ENCODE measurements at regions not wholly inside any gene's neighbourhood (a gene's known extent, or its start where the extent isn't known, plus 50 kb on each side); places are given as distances from the start of the nearest gene placed in this dataset.

GRCh38 chr17:14498812-14499211 is 197.9 kb downstream of the HS3ST3B1 start:
- intact Hi-C loops (cut with micrococcal nuclease) = no loop called here
- CTCF ChIA-PET = no interaction called here
- Histone ChIP-seq H3K9me3 (ENCODE audit: control insufficient read depth in 1 of 2, insufficient read depth in 1 of 2, low read depth in 1 of 2, low read length in 2 of 2) (peaks cover 0 to 4% of the 10 kb centered on the region in 2 experiments; a peak in 1 of 4 replicates), H3K4me1 (ENCODE audit: control insufficient read depth in 1 of 2, insufficient read depth in 2 of 2, low read length in 2 of 2) (no peaks in the 10 kb centered on the region), H2AFZ (ENCODE audit: low read depth, low read length, poor library complexity, severe bottlenecking) (no peak overlapping the region), H3K79me2 (ENCODE audit: insufficient read depth, low read length) (no peaks in the 10 kb centered on the region), H3K4me3 (replicated peaks in 1 of 2; ENCODE audit: low read depth in 1 of 2, low read length in 2 of 2) (no peak overlapping the region), H3K27ac (ENCODE audit: low read depth, low read length) (no peak overlapping the region), H4K20me1 (ENCODE audit: insufficient read depth) (no peaks in the 10 kb centered on the region), H3K4me2 (ENCODE audit: low read length) (no peak overlapping the region), H3K9me2 (ENCODE audit: insufficient read depth) (no peaks in the 10 kb centered on the region), H3K36me3 (ENCODE audit: control insufficient read depth in 1 of 2, insufficient read depth in 2 of 2, low read length in 2 of 2) (no peaks in the 10 kb centered on the region), H3K9ac (ENCODE audit: low read length) (no peak overlapping the region), H3K27me3 (ENCODE audit: insufficient read depth, low read length) (no peaks in the 10 kb centered on the region)
- DNase-seq (ENCODE audit: low read depth, low spot score) (no peak), ATAC-seq (no peak)
- BruUV-seq (replicated peaks) = no TSS peak
- RAD21 ChIA-PET (ENCODE audit: low non-redundant PET in 1 of 2, low total read pairs in 2 of 2, uncharacterized antibody in 2 of 2, unreplicated experiment in 2 of 2) = no interaction called here
- POLR2A ChIA-PET = no interaction called here
- TF ChIP-seq TCF7L2 (IDR thresholded peaks at IDR 0.05; ENCODE audit: borderline replicate concordance, extremely low read depth, insufficient read depth, insufficient read length) (no peak), ZFX (IDR thresholded peaks at IDR 0.05) (no peak), YY1 (IDR thresholded peaks at IDR 0.05; ENCODE audit: extremely low read depth, insufficient replicate concordance, low read depth, low read length) (no peak), CEBPB (IDR thresholded peaks at IDR 0.05; ENCODE audit: low read depth) (no peak), SIN3A (IDR thresholded peaks at IDR 0.05; ENCODE audit: low read depth) (no peak), CBX3 (IDR thresholded peaks at IDR 0.05; ENCODE audit: low read depth) (no peak), CTCF (IDR thresholded peaks at IDR 0.05 in 2 of 3, conservative IDR thresholded peaks at IDR 0.05 in 1 of 3; ENCODE audit: borderline replicate concordance in 1 of 3, insufficient read depth in 1 of 3, low read depth in 2 of 3, low read length in 2 of 3) (no peak), EGR1 (IDR thresholded peaks at IDR 0.05; ENCODE audit: low read depth) (no peak)
- TF ChIP-seq, protein P1, sequence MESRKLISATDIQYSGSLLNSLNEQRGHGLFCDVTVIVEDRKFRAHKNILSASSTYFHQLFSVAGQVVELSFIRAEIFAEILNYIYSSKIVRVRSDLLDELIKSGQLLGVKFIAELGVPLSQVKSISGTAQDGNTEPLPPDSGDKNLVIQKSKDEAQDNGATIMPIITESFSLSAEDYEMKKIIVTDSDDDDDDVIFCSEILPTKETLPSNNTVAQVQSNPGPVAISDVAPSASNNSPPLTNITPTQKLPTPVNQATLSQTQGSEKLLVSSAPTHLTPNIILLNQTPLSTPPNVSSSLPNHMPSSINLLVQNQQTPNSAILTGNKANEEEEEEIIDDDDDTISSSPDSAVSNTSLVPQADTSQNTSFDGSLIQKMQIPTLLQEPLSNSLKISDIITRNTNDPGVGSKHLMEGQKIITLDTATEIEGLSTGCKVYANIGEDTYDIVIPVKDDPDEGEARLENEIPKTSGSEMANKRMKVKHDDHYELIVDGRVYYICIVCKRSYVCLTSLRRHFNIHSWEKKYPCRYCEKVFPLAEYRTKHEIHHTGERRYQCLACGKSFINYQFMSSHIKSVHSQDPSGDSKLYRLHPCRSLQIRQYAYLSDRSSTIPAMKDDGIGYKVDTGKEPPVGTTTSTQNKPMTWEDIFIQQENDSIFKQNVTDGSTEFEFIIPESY (IDR thresholded peaks at IDR 0.05; ENCODE audit: extremely low read depth, insufficient replicate concordance, low read length) = no peak
- TF ChIP-seq, protein P2, sequence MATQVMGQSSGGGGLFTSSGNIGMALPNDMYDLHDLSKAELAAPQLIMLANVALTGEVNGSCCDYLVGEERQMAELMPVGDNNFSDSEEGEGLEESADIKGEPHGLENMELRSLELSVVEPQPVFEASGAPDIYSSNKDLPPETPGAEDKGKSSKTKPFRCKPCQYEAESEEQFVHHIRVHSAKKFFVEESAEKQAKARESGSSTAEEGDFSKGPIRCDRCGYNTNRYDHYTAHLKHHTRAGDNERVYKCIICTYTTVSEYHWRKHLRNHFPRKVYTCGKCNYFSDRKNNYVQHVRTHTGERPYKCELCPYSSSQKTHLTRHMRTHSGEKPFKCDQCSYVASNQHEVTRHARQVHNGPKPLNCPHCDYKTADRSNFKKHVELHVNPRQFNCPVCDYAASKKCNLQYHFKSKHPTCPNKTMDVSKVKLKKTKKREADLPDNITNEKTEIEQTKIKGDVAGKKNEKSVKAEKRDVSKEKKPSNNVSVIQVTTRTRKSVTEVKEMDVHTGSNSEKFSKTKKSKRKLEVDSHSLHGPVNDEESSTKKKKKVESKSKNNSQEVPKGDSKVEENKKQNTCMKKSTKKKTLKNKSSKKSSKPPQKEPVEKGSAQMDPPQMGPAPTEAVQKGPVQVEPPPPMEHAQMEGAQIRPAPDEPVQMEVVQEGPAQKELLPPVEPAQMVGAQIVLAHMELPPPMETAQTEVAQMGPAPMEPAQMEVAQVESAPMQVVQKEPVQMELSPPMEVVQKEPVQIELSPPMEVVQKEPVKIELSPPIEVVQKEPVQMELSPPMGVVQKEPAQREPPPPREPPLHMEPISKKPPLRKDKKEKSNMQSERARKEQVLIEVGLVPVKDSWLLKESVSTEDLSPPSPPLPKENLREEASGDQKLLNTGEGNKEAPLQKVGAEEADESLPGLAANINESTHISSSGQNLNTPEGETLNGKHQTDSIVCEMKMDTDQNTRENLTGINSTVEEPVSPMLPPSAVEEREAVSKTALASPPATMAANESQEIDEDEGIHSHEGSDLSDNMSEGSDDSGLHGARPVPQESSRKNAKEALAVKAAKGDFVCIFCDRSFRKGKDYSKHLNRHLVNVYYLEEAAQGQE (IDR thresholded peaks at IDR 0.05; ENCODE audit: low read depth) = no peak
- TF ChIP-seq, protein P3, sequence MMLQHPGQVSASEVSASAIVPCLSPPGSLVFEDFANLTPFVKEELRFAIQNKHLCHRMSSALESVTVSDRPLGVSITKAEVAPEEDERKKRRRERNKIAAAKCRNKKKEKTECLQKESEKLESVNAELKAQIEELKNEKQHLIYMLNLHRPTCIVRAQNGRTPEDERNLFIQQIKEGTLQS (IDR thresholded peaks at IDR 0.05) = no peak
